HL-60 (cell line): ENCODE measurements at regions not wholly inside any gene's neighbourhood (a gene's known extent, or its start where the extent isn't known, plus 50 kb on each side); places are given as distances from the start of the nearest gene placed in this dataset.

Experiments used
- DNase-seq, 2 experiments: peaks; one replicate each; pipeline ENCODE4 v3.0.0-alpha.2; 2010 to 2020; ENCODE audit warnings: low read depth in 1 of 2, low spot score in 1 of 2
- H3K27ac ChIP-seq: fragments of 250-450 bp; sonication (Bioruptor Pico); replicated peaks from 2 replicates; pipeline ENCODE4 v1.5.1; 2020; ENCODE audit warnings: mild to moderate bottlenecking, moderate library complexity
- H3K27me3 ChIP-seq: fragments of 250-450 bp; sonication (Bioruptor Pico); 2 replicates; pipeline ENCODE4 v1.5.1; 2021; ENCODE audit warnings: mild to moderate bottlenecking, moderate library complexity; ENCODE audit not compliant: insufficient read depth, poor library complexity, severe bottlenecking
- H3K4me3 ChIP-seq: replicated peaks from 2 replicates; pipeline ENCODE4 v1.5.1; 2011; ENCODE audit warnings: mild to moderate bottlenecking, control low read depth, low read length; ENCODE audit not compliant: insufficient read depth
- CTCF ChIP-seq: IDR thresholded peaks from one replicate; pipeline ENCODE4 v1.5.1; 2011; ENCODE audit warnings: low read length, control low read depth, inconsistent platforms; ENCODE audit not compliant: insufficient read depth
- GABPA ChIP-seq: IDR thresholded peaks from 2 replicates; pipeline ENCODE4 v1.6.1; 2012; ENCODE audit warnings: low read depth
- POLR2AphosphoS5 ChIP-seq: IDR thresholded peaks from 2 replicates; pipeline ENCODE4 v1.6.1; 2012; ENCODE audit warnings: low read depth
- REST ChIP-seq: IDR thresholded peaks from 2 replicates; pipeline ENCODE4 v1.6.1; 2012; ENCODE audit warnings: low read depth; ENCODE audit not compliant: insufficient replicate concordance
- SPI1 ChIP-seq: IDR thresholded peaks from 2 replicates; pipeline ENCODE4 v1.6.1; 2012; ENCODE audit warnings: low read depth, mild to moderate bottlenecking, borderline replicate concordance

DNA sequence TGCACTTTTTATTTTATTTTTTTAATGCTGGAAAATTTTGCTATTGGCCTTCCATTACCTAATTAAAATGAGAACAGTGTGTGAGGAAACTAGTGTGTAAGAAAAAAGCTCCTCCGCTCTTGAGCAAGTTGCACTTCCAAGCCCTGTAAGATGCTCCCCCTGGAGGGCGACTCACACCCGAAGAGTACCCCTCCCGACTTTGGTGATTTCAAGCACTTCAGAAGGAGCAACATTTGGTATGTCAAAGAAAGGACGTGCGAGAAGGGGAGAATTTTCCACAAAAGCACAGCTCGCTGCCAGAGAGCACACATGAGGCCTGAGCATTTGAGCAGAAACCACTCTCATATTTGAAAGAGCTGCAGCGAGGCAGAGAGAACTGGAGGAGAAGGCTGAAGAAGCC, 504.4 kb downstream of the FGF9 start:
- no peak overlapping the region for H3K4me3 ChIP-seq
- TF ChIP-seq SPI1 = no peak
- no peak for TF ChIP-seq CTCF
- TF ChIP-seq POLR2AphosphoS5 = no peak
- TF ChIP-seq REST = no peak
- no peak for TF ChIP-seq GABPA
- no peaks in the 10 kb centered on the region for H3K27me3 ChIP-seq
- no peak for DNase-seq
- H3K27ac ChIP-seq = no peak overlapping the region

DNA sequence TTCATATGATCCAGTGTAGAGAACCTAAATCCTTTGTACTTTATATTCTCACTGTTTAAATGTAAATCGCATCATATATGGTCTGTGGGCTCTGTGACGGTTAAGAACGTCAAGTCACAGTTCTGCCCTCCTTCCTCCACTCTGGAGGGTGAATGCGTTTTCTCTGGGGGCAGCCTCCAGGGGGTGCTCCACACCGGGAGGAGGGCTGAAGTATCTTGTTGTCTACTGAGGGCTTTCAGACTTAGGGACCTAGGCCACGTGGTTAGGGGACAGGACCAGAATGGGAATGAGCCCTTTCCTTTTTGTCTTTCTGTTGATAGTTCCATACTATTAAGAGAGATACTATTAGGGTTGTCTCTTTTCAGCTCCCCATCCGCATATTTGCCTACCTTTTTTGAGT, 504.9 kb downstream of the FGF9 start:
- no peak overlapping the region for H3K27ac ChIP-seq
- no peak for DNase-seq
- H3K4me3 ChIP-seq = no peak overlapping the region
- H3K27me3 ChIP-seq = no peaks in the 10 kb centered on the region
- TF ChIP-seq SPI1 (no peak), REST (no peak), POLR2AphosphoS5 (no peak), CTCF (no peak), GABPA (no peak)

DNA sequence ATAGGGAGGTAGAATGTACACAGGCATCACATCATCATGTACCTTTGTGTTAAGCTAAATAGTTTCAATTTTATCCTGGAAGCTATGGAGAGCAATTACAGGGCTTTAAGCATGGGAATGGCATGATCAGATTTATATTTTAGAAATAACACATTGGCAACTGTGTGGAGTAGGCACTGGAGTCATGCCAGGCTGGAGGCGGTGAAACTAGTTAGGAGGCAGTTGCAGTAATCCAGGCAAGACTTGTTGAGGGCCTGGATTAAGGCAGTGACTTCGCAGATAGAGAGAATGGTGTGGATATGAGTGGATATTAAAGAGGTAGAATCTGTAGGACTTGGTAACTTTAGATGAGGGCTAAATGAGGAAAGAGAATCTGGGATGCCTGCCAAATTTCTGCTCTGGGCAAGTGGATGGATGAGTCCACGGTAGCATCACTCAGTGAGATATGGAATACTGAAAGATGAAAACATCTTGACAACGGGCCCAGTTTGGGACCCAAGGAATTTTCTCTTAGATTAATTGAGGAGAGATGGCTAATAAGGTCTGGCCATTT, 506.2 kb downstream of the FGF9 start:
- DNase-seq = no peak
- Histone ChIP-seq H3K4me3 (no peak overlapping the region), H3K27me3 (no peaks in the 10 kb centered on the region), H3K27ac (no peak overlapping the region)
- TF ChIP-seq SPI1 = no peak
- TF ChIP-seq REST = no peak
- no peak for TF ChIP-seq POLR2AphosphoS5
- TF ChIP-seq GABPA = no peak
- no peak for TF ChIP-seq CTCF
